ENCODE measurements at regions not wholly inside any gene's neighbourhood (a gene's known extent, or its start where the extent isn't known, plus 50 kb on each side); places are given as distances from the start of the nearest gene placed in this dataset.
A peak's percentile ranks its signal among the peaks of the same experiment; 100 is the strongest.

- no peak for TF ChIP-seq REST (IDR thresholded peaks at IDR 0.05; ENCODE audit: unreplicated experiment)
- TF ChIP-seq CTCF (conservative IDR thresholded peaks at IDR 0.05; ENCODE audit: low read depth in 2 of 2) = no peak
- TF ChIP-seq ETS1 (IDR thresholded peaks at IDR 0.05) = no peak
These were observed 244.0 kb upstream of the JAG1 start (continued) for GRCh38 chr20:10917826-10918225.

GRCh38 chr20:10919396-10920140 lies 245.8 kb upstream of the JAG1 start:
- 0 out of 3 replicates have a peak, but pooled peaks cover 5% of the 10 kb centered on the region for H3K36me3 Mint-ChIP-seq (ENCODE audit: low read depth)
- H3K36me3 ChIP-seq (ENCODE audit: insufficient read depth) = no peaks in the 10 kb centered on the region
- H3K4me1 Mint-ChIP-seq = peaks cover 11% of the 10 kb centered on the region
- no peak overlapping the region for H3K27ac Mint-ChIP-seq
- H3K9me2 ChIP-seq (ENCODE audit: insufficient read depth) = no peaks in the 10 kb centered on the region
- peaks cover 2% of the 10 kb centered on the region for H3K27me3 Mint-ChIP-seq (ENCODE audit: insufficient read depth, low read depth, poor library complexity)
- H2AFZ ChIP-seq = 0 out of 2 replicates have a peak overlapping the region, but pooled peaks have one; percentile 49
- H3K27ac ChIP-seq (ENCODE audit: low read depth) = no peak overlapping the region
- peaks cover 5% of the 10 kb centered on the region; the same call in 1 of the 3 replicates for H3K9me3 Mint-ChIP-seq
- no peaks in the 10 kb centered on the region for H3K4me1 ChIP-seq (ENCODE audit: insufficient read depth)
- no peaks in the 10 kb centered on the region; the same call in 1 of the 2 replicates for H4K20me1 ChIP-seq (replicated peaks; ENCODE audit: insufficient read depth)
- H3K79me2 ChIP-seq (replicated peaks; ENCODE audit: insufficient read depth) = no peaks in the 10 kb centered on the region
- no peak for ATAC-seq
- DNase-seq (ENCODE audit: low spot score) = no peak
- no peaks in the 10 kb centered on the region for H3K27me3 ChIP-seq (ENCODE audit: insufficient read depth)
- no peak overlapping the region for H3K4me3 Mint-ChIP-seq
- H3K4me2 ChIP-seq = no peak overlapping the region
- no peak overlapping the region for H3K4me3 ChIP-seq
- H3F3A ChIP-seq (replicated peaks; ENCODE audit: low read depth) = no peaks in the 10 kb centered on the region
- TF ChIP-seq NANOG (IDR thresholded peaks at IDR 0.05; ENCODE audit: borderline replicate concordance) (no peak), EZH2phosphoT487 (IDR thresholded peaks at IDR 0.05; ENCODE audit: unreplicated experiment) (no peak), ZNF331 (CRISPR knock-in tag; IDR thresholded peaks at IDR 0.05; ENCODE audit: low read depth) (no peak), ZNF462 (CRISPR knock-in tag; IDR thresholded peaks at IDR 0.05) (no peak)

Data from GM23338 (cell line).